Suppressor macrophage (primary cell): ENCODE measurements at regions not wholly inside any gene's neighbourhood (a gene's known extent, or its start where the extent isn't known, plus 50 kb on each side); places are given as distances from the start of the nearest gene placed in this dataset.

ENCODE experiments used
- DNase-seq, 4 experiments: peaks; one replicate each; pipeline ENCODE4 v3.0.0-alpha.2; 2020 to 2022

- no peak for DNase-seq
These were observed 106.7 kb upstream of the PEG3 start for GRCh38 chr19:56947206-56947605.

GRCh38 chr19:56949626-56950025 is 109.1 kb upstream of the PEG3 start:
- DNase-seq = no peak

GRCh38 chr19:56951672-56952071 is 111.1 kb upstream of the PEG3 start:
- no peak for DNase-seq

GRCh38 chr19:56953470-56953869 is 112.9 kb upstream of the PEG3 start:
- no peak for DNase-seq

GRCh38 chr19:56955637-56956216 is 115.2 kb upstream of the PEG3 start:
- DNase-seq = no peak

GRCh38 chr19:56956503-56957226 is 116.1 kb upstream of the PEG3 start:
- no peak for DNase-seq

- no peak for DNase-seq
These were observed 118.7 kb upstream of the PEG3 start for GRCh38 chr19:56959205-56959604.

GRCh38 chr19:56960959-56961543 is 120.5 kb upstream of the PEG3 start:
- no peak for DNase-seq

GRCh38 chr19:56964410-56964920 is 123.9 kb upstream of the PEG3 start:
- no peak for DNase-seq

- DNase-seq = no peak
These were observed 125.7 kb upstream of the PEG3 start for GRCh38 chr19:56966225-56966696.

- no peak for DNase-seq
These were observed 126.3 kb upstream of the PEG3 start for GRCh38 chr19:56966697-56967299.

GRCh38 chr19:56969156-56969555 is 128.6 kb upstream of the PEG3 start:
- no peak for DNase-seq

- no peak for DNase-seq
These were observed 129.2 kb upstream of the PEG3 start for GRCh38 chr19:56969759-56970178.

GRCh38 chr19:56971230-56971629 is 130.7 kb upstream of the PEG3 start:
- no peak for DNase-seq

- DNase-seq = no peak
These were observed 131.8 kb upstream of the PEG3 start for GRCh38 chr19:56972291-56972841.

- DNase-seq = no peak
These were observed 133.4 kb upstream of the PEG3 start for GRCh38 chr19:56973713-56974555.

GRCh38 chr19:56974556-56975207 is 134.2 kb upstream of the PEG3 start:
- DNase-seq = no peak

GRCh38 chr19:56976300-56976699 is 135.8 kb upstream of the PEG3 start:
- no peak for DNase-seq

- no peak for DNase-seq
These were observed 136.7 kb upstream of the PEG3 start for GRCh38 chr19:56976995-56977906.

- DNase-seq = no peak
These were observed 137.6 kb upstream of the PEG3 start for GRCh38 chr19:56978023-56978565.
